AG04450 (cell line): ENCODE measurements at regions not wholly inside any gene's neighbourhood (a gene's known extent, or its start where the extent isn't known, plus 50 kb on each side); places are given as distances from the start of the nearest gene placed in this dataset.
"Not testable (repeated sequence)": the region's sequence is repeated elsewhere in the genome, so short reads cannot be mapped to it uniquely, and the experiment has no call there.

Experiments used
- CTCF ChIA-PET: fragments of 300-600, 350-600 bp; formaldehyde crosslinking; extraction: SDS; loops from one replicate; lab custom pipeline; 2022; ENCODE audit warnings: antibody characterized with exemption, inconsistent platforms; lab: Charles Lee
- POLR2A ChIA-PET: fragments of 350-600 bp; formaldehyde crosslinking; extraction: SDS; loops from one replicate; lab custom pipeline; 2021; ENCODE audit warnings: antibody characterized with exemption, inconsistent platforms; lab: Yijun Ruan, JAX
- DNase-seq: peaks from one replicate; pipeline ENCODE4 v3.0.0-alpha.2; 2011; ENCODE audit warnings: low read depth, low spot score
- H3K27ac ChIP-seq: one replicate; pipeline ENCODE4 v1.5.1; 2012; ENCODE audit warnings: low read depth, low read length, control low read depth
- H3K27me3 ChIP-seq: one replicate; pipeline ENCODE4 v1.6.0; 2012; ENCODE audit warnings: low read length; ENCODE audit not compliant: control insufficient read depth, insufficient read depth
- H3K4me3 ChIP-seq: 2 replicates; pipeline ENCODE4 v1.5.1; 2011; ENCODE audit warnings: mild to moderate bottlenecking, low read depth, low read length, control low read depth
- H3K9me3 ChIP-seq: 2 replicates; pipeline ENCODE4 v1.5.1; 2012; ENCODE audit warnings: low read length; ENCODE audit not compliant: control insufficient read depth, insufficient read depth
- CTCF ChIP-seq: IDR thresholded peaks from 2 replicates; pipeline ENCODE4 v1.5.1; 2011; ENCODE audit warnings: low read depth, low read length, control low read depth, inconsistent platforms

GRCh38 chr7:79977481-79977880 lies 157.2 kb upstream of the GNAI1 start:
- no peak for TF ChIP-seq CTCF
- Histone ChIP-seq H3K27me3 (no peaks in the 10 kb centered on the region), H3K9me3 (peaks cover 7% of the 10 kb centered on the region), H3K4me3 (no peak overlapping the region), H3K27ac (no peak overlapping the region)
- no peak for DNase-seq
- POLR2A ChIA-PET, result no interaction called here
- CTCF ChIA-PET, result no interaction called here

- POLR2A ChIA-PET, DNase-seq, H3K27ac ChIP-seq, H3K4me3 ChIP-seq, CTCF ChIA-PET, H3K9me3 ChIP-seq, H3K27me3 ChIP-seq: not testable (repeated sequence)
These were observed 158.0 kb upstream of the GNAI1 start for GRCh38 chr7:79976711-79977020.

- CTCF ChIA-PET, POLR2A ChIA-PET, H3K9me3 ChIP-seq, DNase-seq, H3K27ac ChIP-seq, H3K27me3 ChIP-seq, H3K4me3 ChIP-seq: not testable (repeated sequence)
These were observed 158.5 kb upstream of the GNAI1 start for GRCh38 chr7:79975986-79976710.

- CTCF ChIA-PET, result no interaction called here
- Histone ChIP-seq H3K9me3 (peaks cover 7% of the 10 kb centered on the region), H3K4me3 (no peak overlapping the region), H3K27me3 (no peaks in the 10 kb centered on the region), H3K27ac (no peak overlapping the region)
- POLR2A ChIA-PET, result no interaction called here
- no peak for DNase-seq
- TF ChIP-seq CTCF, result no peak
These were observed 161.2 kb upstream of the GNAI1 start for GRCh38 chr7:79973455-79973854.

- Histone ChIP-seq H3K4me3 (no peak overlapping the region), H3K27me3 (no peaks in the 10 kb centered on the region), H3K27ac (no peak overlapping the region), H3K9me3 (no peaks in the 10 kb centered on the region)
- no peak for TF ChIP-seq CTCF
- ChIA-PET CTCF (no interaction called here), POLR2A (no interaction called here)
- DNase-seq, result no peak
These were observed 163.6 kb upstream of the GNAI1 start for GRCh38 chr7:79971058-79971457.

- Histone ChIP-seq H3K9me3 (no peaks in the 10 kb centered on the region), H3K27ac (no peak overlapping the region), H3K27me3 (no peaks in the 10 kb centered on the region), H3K4me3 (no peak overlapping the region)
- no peak for TF ChIP-seq CTCF
- ChIA-PET CTCF (interaction anchor here (0.7 kb wide), 1 partner anchor 10 kb away, joined by 3 read pairs; no protein-coding TSS in a partner anchor), POLR2A (no interaction called here)
- DNase-seq, result no peak
These were observed 165.7 kb upstream of the GNAI1 start for GRCh38 chr7:79968894-79969293.
